ENCODE measurements at regions not wholly inside any gene's neighbourhood (a gene's known extent, or its start where the extent isn't known, plus 50 kb on each side); places are given as distances from the start of the nearest gene placed in this dataset.

DNA sequence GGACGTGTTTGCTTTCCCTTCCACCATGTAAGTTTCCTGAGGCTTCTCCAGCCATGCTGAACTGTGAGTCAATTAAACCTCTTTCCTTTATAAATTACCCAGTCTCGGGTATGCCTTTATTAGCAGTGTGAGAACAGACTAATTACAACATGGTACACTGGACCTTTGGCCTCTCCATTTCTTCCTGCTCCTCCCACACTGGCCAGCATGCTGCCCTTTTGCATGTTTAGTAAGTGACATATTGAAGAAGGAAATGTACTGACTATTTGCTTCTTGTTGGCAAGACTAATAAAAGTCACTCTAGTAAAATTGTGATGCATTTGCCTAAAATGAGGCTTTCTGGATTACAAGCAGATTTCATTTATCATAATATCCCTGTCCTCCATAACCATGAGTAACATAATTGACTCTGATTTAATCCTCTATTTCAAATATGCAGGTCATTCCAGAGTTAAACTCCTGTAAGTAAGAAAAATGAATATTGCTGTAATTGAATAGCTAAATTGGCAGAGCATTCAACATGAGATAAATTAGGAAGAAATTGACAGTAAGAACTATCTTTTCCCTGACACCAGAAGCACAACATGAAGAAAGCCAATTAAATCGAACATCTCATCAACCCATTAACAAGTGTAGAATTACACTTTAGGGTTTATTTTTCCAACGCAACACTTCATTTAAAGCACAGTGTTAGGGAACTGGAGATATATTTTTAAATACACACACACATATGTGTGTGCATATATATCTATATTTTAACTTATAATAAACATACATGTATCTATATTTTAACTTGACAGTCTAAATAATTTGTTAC, 427.8 kb upstream of the ZP4 start:
- Mint-ChIP-seq H3K9me3 (ENCODE audit: unreplicated experiment) (no peaks in the 10 kb centered on the region), H3K36me3 (ENCODE audit: low read depth, unreplicated experiment) (peaks cover 3% of the 10 kb centered on the region), H3K4me1 (ENCODE audit: low read depth, unreplicated experiment) (peaks cover 5% of the 10 kb centered on the region), H3K27me3 (ENCODE audit: low read depth, unreplicated experiment) (no peaks in the 10 kb centered on the region), H3K4me3 (ENCODE audit: unreplicated experiment) (no peak overlapping the region), H3K27ac (ENCODE audit: unreplicated experiment) (no peak overlapping the region)
- no peak overlapping the region for H3K27ac ChIP-seq (ENCODE audit: low read depth, low read length)
- no peaks in the 10 kb centered on the region for H3K36me3 ChIP-seq (ENCODE audit: insufficient read depth, low read length)
- no peaks in the 10 kb centered on the region for H4K20me1 ChIP-seq (ENCODE audit: insufficient read depth, low read length)
- TF ChIP-seq, protein P1, sequence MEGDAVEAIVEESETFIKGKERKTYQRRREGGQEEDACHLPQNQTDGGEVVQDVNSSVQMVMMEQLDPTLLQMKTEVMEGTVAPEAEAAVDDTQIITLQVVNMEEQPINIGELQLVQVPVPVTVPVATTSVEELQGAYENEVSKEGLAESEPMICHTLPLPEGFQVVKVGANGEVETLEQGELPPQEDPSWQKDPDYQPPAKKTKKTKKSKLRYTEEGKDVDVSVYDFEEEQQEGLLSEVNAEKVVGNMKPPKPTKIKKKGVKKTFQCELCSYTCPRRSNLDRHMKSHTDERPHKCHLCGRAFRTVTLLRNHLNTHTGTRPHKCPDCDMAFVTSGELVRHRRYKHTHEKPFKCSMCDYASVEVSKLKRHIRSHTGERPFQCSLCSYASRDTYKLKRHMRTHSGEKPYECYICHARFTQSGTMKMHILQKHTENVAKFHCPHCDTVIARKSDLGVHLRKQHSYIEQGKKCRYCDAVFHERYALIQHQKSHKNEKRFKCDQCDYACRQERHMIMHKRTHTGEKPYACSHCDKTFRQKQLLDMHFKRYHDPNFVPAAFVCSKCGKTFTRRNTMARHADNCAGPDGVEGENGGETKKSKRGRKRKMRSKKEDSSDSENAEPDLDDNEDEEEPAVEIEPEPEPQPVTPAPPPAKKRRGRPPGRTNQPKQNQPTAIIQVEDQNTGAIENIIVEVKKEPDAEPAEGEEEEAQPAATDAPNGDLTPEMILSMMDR (IDR thresholded peaks at IDR 0.05; ENCODE audit: insufficient read depth, low read depth, low read length) = no peak
- TF ChIP-seq EZH2 (IDR thresholded peaks at IDR 0.05; ENCODE audit: insufficient read depth, low read length) = no peak
- no peaks in the 10 kb centered on the region for H3K9me3 ChIP-seq (ENCODE audit: insufficient read depth, low read depth, low read length)
- H3K4me3 ChIP-seq (ENCODE audit: insufficient read depth, low read depth, low read length) = no peak overlapping the region
- no peak overlapping the region for H2AFZ ChIP-seq (ENCODE audit: low read depth, low read length)
- no peak for DNase-seq (ENCODE audit: low read depth)
- H3K27me3 ChIP-seq (ENCODE audit: insufficient read depth, low read length) = no peaks in the 10 kb centered on the region
- no peak overlapping the region for H3K9ac ChIP-seq (ENCODE audit: low read length)
- H3K4me1 ChIP-seq (ENCODE audit: insufficient read depth, low read length) = no peaks in the 10 kb centered on the region
- no peak for FAIRE-seq
- H3K4me2 ChIP-seq (ENCODE audit: low read length) = no peak overlapping the region
- H3K79me2 ChIP-seq (ENCODE audit: insufficient read depth, low read length) = no peaks in the 10 kb centered on the region

DNA sequence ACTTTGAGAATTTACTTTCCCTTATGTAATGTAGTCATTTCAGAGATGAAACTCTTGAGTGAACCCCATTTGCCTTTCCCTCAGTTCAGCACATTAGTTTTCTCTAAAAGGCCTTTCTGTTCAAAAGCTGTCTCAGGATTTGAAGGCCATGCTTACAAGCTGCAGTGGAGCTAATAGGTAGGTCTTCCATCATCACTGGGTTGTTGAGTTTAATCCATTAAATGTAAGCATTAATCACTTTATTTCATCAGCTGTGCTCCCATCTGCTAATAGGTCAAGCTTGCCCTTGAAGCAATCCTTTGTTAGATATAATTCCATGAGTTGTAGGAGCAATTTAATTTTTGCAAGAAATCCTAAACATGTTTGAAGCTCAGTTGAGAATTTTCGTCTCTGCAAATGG, 422.2 kb upstream of the ZP4 start:
- Histone ChIP-seq H4K20me1 (ENCODE audit: insufficient read depth, low read length) (no peaks in the 10 kb centered on the region), H3K4me2 (ENCODE audit: low read length) (no peak overlapping the region), H3K27ac (ENCODE audit: low read depth, low read length) (no peak overlapping the region), H3K9me3 (ENCODE audit: insufficient read depth, low read depth, low read length) (no peaks in the 10 kb centered on the region), H3K27me3 (ENCODE audit: insufficient read depth, low read length) (no peaks in the 10 kb centered on the region), H3K79me2 (ENCODE audit: insufficient read depth, low read length) (no peaks in the 10 kb centered on the region), H3K4me3 (ENCODE audit: insufficient read depth, low read depth, low read length) (no peak overlapping the region), H3K4me1 (ENCODE audit: insufficient read depth, low read length) (no peaks in the 10 kb centered on the region), H3K9ac (ENCODE audit: low read length) (no peak overlapping the region), H2AFZ (ENCODE audit: low read depth, low read length) (no peak overlapping the region), H3K36me3 (ENCODE audit: insufficient read depth, low read length) (no peaks in the 10 kb centered on the region)
- H3K9me3 Mint-ChIP-seq (ENCODE audit: unreplicated experiment) = peaks cover 1% of the 10 kb centered on the region
- peaks cover 2% of the 10 kb centered on the region for H3K4me1 Mint-ChIP-seq (ENCODE audit: low read depth, unreplicated experiment)
- no peak overlapping the region for H3K4me3 Mint-ChIP-seq (ENCODE audit: unreplicated experiment)
- FAIRE-seq = no peak
- TF ChIP-seq EZH2 (IDR thresholded peaks at IDR 0.05; ENCODE audit: insufficient read depth, low read length) = no peak
- TF ChIP-seq, protein P1 (IDR thresholded peaks at IDR 0.05; ENCODE audit: insufficient read depth, low read depth, low read length) = no peak
- peaks cover 5% of the 10 kb centered on the region for H3K27me3 Mint-ChIP-seq (ENCODE audit: low read depth, unreplicated experiment)
- no peaks in the 10 kb centered on the region for H3K36me3 Mint-ChIP-seq (ENCODE audit: low read depth, unreplicated experiment)
- no peak for DNase-seq (ENCODE audit: low read depth)
- no peak overlapping the region for H3K27ac Mint-ChIP-seq (ENCODE audit: unreplicated experiment)

DNA sequence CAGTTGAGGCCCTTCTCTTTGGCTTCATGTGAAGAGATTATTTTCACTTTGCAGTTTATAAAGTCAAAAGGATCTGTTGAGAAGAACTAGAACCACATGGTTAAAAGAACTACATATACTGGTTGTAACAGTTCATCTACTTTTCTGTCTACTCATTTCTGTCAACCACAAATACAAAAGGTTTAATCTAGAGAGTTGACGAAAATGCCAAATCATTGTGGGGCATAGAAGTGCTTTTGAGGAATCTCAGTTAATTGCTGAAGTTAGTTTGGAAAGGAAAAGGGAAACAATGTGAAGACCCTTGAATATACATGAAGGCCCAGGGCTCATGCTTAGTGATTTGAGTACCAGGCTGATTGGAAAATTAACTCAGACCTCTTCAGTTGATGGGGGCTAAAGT, 415.7 kb upstream of the ZP4 start:
- Histone ChIP-seq H3K9me3 (ENCODE audit: insufficient read depth, low read depth, low read length) (no peaks in the 10 kb centered on the region), H3K9ac (ENCODE audit: low read length) (no peak overlapping the region), H3K4me2 (ENCODE audit: low read length) (no peak overlapping the region), H3K36me3 (ENCODE audit: insufficient read depth, low read length) (no peaks in the 10 kb centered on the region), H2AFZ (ENCODE audit: low read depth, low read length) (no peak overlapping the region), H3K4me3 (ENCODE audit: insufficient read depth, low read depth, low read length) (no peak overlapping the region), H3K27ac (ENCODE audit: low read depth, low read length) (no peak overlapping the region), H3K4me1 (ENCODE audit: insufficient read depth, low read length) (no peaks in the 10 kb centered on the region), H3K79me2 (ENCODE audit: insufficient read depth, low read length) (no peaks in the 10 kb centered on the region), H4K20me1 (ENCODE audit: insufficient read depth, low read length) (no peaks in the 10 kb centered on the region), H3K27me3 (ENCODE audit: insufficient read depth, low read length) (no peaks in the 10 kb centered on the region)
- no peak overlapping the region for H3K27ac Mint-ChIP-seq (ENCODE audit: unreplicated experiment)
- no peaks in the 10 kb centered on the region for H3K36me3 Mint-ChIP-seq (ENCODE audit: low read depth, unreplicated experiment)
- H3K27me3 Mint-ChIP-seq (ENCODE audit: low read depth, unreplicated experiment) = peaks cover 5% of the 10 kb centered on the region
- H3K4me1 Mint-ChIP-seq (ENCODE audit: low read depth, unreplicated experiment) = no peaks in the 10 kb centered on the region
- H3K4me3 Mint-ChIP-seq (ENCODE audit: unreplicated experiment) = no peak overlapping the region
- DNase-seq (ENCODE audit: low read depth) = no peak
- H3K9me3 Mint-ChIP-seq (ENCODE audit: unreplicated experiment) = peaks cover 5% of the 10 kb centered on the region
- no peak for FAIRE-seq
- TF ChIP-seq, protein P1 (IDR thresholded peaks at IDR 0.05; ENCODE audit: insufficient read depth, low read depth, low read length) = no peak
- TF ChIP-seq EZH2 (IDR thresholded peaks at IDR 0.05; ENCODE audit: insufficient read depth, low read length) = no peak

Data from astrocyte (in vitro differentiated cells and primary cell).